GM23248 (cell line): ENCODE measurements at regions not wholly inside any gene's neighbourhood (a gene's known extent, or its start where the extent isn't known, plus 50 kb on each side); places are given as distances from the start of the nearest gene placed in this dataset.

Source experiments
- EZH2 ChIP-seq: fragments of 200-600 bp; sonication (generic); IDR thresholded peaks from 2 replicates; pipeline ENCODE4 v1.6.1; 2018; ENCODE audit warnings: antibody characterized with exemption, mild to moderate bottlenecking; ENCODE audit not compliant: insufficient read depth, poor library complexity, severe bottlenecking
- EZH2phosphoT487 ChIP-seq: fragments of 200-600 bp; sonication (generic); IDR thresholded peaks from 2 replicates; pipeline ENCODE4 v1.6.1; 2018; ENCODE audit warnings: antibody characterized with exemption, moderate library complexity, mild to moderate bottlenecking, low read depth; ENCODE audit not compliant: insufficient read depth

DNA sequence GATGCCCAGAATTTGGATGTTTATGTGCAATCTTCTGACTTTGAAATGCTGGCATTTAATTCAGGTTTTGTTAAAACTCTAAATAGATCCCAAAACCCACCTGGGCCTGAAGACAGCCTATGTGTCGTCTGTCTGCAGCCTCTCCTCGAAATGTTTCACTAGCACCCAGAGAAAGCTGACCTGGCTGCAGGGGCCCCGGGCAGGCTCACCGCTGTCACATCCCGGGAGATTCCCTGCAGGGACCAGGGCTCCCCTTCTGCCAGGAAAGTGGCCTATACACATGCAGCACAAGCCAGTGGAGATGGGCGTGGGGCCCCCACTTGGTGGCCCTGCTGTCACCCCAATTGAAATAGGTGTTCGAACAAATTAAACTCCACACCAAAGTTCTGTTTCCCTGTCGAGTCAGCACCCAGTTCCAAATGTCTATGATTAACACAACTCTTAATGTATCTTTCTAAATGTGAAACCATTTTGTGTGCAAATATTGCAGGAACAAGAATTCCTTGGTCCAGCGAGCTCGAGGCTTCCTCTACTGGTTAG is 145.8 kb upstream of the ZNF507 start:
- TF ChIP-seq EZH2phosphoT487 (no peak), EZH2 (no peak)
